ENCODE measurements at regions not wholly inside any gene's neighbourhood (a gene's known extent, or its start where the extent isn't known, plus 50 kb on each side); places are given as distances from the start of the nearest gene placed in this dataset.
"Not testable (repeated sequence)": the region's sequence is repeated elsewhere in the genome, so short reads cannot be mapped to it uniquely, and the experiment has no call there.

DNA sequence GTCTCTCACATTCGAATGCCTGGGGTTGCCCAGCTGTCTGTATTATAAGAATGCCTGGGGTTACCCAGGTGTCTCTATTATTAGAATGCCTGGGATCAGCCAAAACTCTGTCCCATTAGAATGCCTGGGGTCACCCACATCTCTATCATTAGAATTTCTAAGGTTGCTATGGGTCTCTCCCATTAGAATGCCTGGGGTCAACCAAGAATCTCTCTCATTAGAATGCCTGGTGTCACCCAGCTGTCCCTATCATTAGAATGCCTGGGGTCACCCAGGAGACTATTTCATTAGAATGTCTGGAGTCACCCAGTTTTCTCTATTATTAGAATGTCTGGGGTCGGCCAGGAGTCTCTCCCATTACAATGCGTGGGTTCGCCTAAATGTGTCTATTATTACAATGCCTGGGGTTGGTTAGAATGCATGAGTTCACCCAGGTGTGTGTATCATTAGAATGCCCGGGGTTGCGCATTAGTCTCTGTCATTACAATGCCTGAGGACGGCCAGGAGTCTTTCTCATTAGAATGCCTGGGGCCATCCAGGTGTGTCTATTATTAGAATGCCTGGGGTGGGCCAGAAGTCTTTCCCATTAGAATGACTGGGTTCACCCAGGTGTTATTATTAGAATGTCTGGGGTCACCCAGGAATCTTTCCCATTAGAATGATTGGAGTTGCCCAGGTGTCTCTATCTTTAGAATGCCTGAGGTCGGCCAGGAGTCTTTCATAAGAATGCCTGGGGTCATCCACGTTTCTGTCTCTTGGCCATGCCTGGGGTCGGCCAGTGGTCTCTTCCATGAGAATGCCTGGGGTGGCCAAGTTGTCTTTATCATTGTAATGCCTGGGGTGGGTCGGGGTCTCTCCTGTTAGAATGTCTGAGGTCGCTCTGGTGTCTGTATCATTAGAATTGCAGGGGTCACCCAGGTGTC, 59.6 kb downstream of the RNF187 start:
- TF ChIP-seq, protein P1, sequence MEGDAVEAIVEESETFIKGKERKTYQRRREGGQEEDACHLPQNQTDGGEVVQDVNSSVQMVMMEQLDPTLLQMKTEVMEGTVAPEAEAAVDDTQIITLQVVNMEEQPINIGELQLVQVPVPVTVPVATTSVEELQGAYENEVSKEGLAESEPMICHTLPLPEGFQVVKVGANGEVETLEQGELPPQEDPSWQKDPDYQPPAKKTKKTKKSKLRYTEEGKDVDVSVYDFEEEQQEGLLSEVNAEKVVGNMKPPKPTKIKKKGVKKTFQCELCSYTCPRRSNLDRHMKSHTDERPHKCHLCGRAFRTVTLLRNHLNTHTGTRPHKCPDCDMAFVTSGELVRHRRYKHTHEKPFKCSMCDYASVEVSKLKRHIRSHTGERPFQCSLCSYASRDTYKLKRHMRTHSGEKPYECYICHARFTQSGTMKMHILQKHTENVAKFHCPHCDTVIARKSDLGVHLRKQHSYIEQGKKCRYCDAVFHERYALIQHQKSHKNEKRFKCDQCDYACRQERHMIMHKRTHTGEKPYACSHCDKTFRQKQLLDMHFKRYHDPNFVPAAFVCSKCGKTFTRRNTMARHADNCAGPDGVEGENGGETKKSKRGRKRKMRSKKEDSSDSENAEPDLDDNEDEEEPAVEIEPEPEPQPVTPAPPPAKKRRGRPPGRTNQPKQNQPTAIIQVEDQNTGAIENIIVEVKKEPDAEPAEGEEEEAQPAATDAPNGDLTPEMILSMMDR (IDR thresholded peaks at IDR 0.05; ENCODE audit: extremely low read depth, missing control alignments): no peak
- no peak for DNase-seq (ENCODE audit: low spot score)

DNA sequence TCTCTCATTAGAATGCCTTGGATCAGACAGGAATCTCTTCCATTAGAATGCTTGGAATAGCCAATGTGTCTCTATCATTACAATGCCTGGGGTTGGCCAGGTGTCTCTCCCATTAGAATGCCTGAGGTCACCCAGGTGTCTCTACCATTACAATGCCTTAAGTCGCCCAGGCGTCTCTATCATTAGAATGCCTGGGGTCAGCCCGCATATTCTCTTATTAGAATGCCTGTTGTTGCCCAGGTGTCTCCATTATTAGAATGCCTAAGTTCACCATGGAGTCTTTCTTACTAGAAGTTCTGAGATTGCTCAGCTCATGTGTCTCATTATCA, 60.2 kb downstream of the RNF187 start:
- no peak for DNase-seq (ENCODE audit: low spot score)
- TF ChIP-seq, protein P1 (IDR thresholded peaks at IDR 0.05; ENCODE audit: extremely low read depth, missing control alignments): no peak

DNA sequence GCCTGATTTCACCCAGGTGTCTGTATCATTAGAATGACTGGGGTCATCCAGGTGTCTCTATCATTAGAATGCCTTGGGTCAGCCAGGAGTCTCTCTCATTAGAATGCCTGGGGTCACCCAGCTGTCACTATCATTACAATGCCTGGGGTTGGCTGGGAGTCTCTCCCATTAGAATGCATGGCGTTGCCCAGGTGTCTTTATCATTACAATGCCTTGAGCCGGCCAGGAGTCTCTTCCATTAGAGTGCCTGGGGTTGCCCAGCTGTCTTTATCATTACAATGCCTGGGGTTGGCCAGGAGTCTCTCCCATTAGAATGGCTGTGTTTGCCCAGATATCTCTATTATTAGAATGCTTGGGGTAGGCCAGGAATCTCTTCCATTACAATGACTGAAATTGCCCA, 61.6 kb downstream of the RNF187 start:
- TF ChIP-seq, protein P1 (IDR thresholded peaks at IDR 0.05; ENCODE audit: extremely low read depth, missing control alignments): no peak
- no peak for DNase-seq (ENCODE audit: low spot score)

DNA sequence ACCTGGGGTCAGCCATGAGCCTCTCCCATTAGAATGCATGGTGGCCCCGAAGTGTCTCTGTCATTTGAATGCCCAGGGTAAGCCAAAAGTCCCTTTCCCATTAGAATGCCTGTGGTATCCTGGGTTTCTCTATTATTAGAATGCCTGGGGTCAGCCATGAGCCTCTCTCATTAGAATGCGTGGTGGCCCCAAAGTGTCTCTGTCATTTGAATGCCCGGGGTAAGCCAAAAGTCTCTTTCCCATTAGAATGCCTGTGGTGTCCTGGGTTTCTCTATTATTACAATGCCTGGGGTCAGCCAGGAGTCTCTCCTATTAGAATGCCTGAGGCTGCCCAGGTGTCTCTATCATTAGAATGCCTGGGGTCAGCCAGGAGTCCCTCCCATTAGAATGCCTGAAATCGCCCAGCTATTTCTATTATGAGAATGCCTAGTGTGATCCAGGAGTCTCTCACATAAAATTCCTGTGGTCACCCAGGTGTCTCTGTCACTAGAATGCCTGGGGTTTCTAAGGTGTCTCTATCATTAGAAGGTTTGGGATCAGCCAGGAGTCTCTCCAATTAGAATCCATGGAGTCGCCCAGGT, 65.5 kb downstream of the RNF187 start:
- TF ChIP-seq, protein P1 (IDR thresholded peaks at IDR 0.05; ENCODE audit: extremely low read depth, missing control alignments): no peak
- DNase-seq (ENCODE audit: low spot score): no peak

DNA sequence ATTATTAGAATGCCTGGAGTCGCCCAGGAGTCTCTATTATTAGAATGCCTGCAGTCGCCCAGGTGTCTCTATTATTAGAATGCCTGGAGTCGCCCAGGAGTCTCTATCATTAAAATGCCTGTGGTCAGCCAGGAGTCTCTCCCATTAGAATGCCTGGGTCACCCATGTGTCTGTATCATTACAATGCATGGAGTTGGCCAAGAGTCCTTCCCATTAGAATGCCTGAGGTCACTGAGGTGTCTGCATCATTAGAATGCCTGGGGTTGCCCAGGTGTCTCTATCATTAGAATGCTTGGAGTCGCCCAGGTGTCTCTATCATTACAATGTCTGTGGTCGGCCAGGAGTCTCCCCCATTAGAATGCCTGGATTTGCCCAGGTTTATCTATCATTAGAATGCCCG, 66.9 kb downstream of the RNF187 start:
- TF ChIP-seq, protein P1 (IDR thresholded peaks at IDR 0.05; ENCODE audit: extremely low read depth, missing control alignments): no peak
- DNase-seq (ENCODE audit: low spot score): no peak

DNA sequence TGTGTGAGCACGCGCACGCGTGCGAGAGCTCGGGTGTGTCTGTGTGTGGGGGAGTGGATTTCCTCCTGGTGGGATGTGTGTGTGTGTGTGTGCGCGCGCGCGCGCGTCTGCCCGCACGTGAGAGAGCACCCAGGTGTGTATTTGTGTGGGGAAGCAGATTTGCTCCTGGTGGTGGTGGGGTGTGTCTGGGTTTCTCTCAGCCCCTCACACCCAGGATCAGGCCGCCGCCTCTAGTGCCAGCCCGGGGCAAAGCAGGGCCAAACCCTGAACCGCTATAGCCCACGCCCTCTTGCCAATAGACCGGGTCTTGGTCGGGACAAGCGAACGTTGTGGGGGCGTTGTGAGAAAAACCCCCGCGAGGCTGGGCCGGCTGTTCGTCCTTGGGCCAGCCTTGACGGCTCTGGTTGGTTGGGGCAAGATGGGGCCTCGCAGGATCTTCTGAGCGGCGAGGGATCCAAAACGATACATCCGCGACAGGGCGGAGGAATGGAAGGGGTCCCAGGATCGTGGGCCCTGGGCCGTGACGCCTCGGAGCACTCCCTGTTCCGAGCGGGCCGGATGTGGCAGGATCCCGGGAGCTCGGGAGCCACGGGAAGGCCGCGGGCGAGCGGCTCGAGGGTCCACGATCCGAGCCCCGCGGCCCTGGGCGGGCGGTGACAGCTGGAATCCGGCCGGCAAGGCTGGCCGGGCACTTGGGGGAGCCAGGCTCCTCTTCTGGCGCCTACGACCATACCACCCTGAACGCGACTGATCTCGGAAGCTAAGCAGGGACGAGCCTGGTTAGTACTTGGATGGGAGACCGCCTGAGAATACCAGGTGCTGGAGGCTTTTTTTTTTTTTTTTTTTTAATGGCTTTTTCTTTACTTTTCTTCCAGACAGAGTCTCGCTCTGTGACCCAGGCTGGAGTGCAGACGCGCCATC, 68.2 kb downstream of the RNF187 start:
- DNase-seq (ENCODE audit: low spot score): peak; percentile 34
- TF ChIP-seq, protein P1 (IDR thresholded peaks at IDR 0.05; ENCODE audit: extremely low read depth, missing control alignments): no peak

DNA sequence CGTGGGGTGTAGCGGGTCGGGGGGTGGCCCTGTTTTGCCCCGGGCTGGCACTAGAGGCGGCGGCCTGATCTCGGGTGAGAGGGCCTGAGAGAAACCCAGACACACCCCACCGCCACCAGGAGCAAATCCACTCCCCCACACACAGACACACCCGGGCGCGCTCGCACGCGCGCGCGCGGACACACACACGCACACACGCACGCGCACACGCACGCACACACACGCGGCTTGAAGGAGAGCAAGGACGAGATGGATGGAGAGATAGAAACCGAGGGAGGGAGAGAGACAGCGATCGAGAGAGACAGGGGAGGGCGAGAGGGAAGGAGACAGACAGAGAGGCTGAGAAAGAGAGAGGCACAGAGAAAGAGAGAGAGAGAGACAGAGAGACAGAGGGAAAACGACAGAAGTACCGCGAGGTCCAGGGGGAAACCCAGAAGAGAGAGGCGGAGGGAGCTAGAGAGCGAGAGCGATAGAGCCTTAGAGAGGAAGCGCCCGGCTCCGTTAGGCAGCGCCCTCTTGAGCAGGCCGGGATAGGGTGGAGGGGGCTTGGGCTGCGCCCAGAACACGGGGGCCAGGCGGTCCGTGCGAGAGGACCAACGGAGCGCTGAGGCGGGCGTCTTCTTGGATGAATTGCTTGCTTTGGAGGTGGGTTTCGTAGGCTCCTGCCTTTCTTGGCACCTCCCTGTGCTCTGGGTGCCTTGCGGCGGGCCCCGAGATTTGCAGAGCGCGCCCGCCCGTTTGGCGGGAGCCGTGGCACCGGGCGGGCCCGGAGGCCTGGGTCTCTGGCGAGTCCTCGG, 69.7 kb downstream of the RNF187 start:
- DNase-seq (ENCODE audit: low spot score): not testable (repeated sequence)
